ENCODE measurements at regions not wholly inside any gene's neighbourhood (a gene's known extent, or its start where the extent isn't known, plus 50 kb on each side); places are given as distances from the start of the nearest gene placed in this dataset.
A peak's percentile ranks its signal among the peaks of the same experiment; 100 is the strongest.

DNA sequence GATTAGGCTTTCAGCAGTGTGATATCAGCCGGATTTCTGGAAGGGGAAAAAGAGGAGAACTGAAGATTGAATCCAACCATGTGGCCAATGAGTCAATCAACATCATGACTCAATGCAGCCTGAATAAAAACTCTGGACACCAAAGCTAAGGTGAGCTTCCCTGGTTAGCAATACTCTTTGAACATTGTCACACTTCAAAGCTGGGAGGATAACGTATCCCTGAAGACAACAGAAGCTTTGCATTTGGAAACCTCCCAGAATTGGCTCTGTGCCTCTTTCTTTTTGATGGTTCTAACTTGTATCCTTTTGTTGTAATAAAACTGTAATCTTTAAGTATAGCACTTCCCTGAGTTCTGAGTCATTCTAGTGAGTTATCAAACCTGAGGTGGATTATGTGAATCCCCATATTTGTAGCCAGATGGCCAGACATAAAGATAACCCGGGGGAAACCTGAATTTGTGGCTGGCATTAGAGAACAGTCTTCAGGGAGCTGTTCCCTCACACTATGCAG is 284.4 kb downstream of the IPMK start:
- H3K27ac Mint-ChIP-seq = peak overlapping the region; percentile 3
- H3K4me1 Mint-ChIP-seq = peaks cover 3% of the 10 kb centered on the region

DNA sequence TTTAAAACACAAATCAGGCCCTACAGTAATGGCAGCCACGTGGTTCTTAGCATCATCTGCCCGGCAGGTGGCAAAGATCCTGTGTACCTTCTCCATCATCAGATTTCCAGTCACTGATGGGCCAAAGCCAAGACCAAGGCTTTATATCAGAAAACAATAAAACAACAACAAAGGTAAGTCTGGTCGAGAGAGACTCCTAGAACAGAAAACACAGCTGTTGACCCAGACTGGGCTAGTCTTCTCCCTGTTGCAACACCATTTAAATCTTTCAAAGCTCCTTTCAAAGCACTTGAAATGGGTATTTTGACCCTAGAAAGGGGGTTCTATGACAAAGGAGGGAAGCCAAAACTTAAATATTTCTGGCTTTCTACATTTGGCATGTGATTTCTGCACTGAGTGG is 285.6 kb downstream of the IPMK start:
- Mint-ChIP-seq H3K27me3 (ENCODE audit: low read depth) (peaks cover 4% of the 10 kb centered on the region), H3K4me3 (no peak overlapping the region), H3K4me1 (peaks cover 3% of the 10 kb centered on the region), H3K27ac (no peak overlapping the region), H3K36me3 (no peaks in the 10 kb centered on the region), H3K9me3 (peaks cover 9% of the 10 kb centered on the region)
- DNase-seq (ENCODE audit: low spot score in 2 of 2, unreplicated experiment in 2 of 2) = no peak
- TF ChIP-seq, protein P1, sequence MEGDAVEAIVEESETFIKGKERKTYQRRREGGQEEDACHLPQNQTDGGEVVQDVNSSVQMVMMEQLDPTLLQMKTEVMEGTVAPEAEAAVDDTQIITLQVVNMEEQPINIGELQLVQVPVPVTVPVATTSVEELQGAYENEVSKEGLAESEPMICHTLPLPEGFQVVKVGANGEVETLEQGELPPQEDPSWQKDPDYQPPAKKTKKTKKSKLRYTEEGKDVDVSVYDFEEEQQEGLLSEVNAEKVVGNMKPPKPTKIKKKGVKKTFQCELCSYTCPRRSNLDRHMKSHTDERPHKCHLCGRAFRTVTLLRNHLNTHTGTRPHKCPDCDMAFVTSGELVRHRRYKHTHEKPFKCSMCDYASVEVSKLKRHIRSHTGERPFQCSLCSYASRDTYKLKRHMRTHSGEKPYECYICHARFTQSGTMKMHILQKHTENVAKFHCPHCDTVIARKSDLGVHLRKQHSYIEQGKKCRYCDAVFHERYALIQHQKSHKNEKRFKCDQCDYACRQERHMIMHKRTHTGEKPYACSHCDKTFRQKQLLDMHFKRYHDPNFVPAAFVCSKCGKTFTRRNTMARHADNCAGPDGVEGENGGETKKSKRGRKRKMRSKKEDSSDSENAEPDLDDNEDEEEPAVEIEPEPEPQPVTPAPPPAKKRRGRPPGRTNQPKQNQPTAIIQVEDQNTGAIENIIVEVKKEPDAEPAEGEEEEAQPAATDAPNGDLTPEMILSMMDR (IDR thresholded peaks at IDR 0.05; ENCODE audit: unreplicated experiment) = no peak

More for the DNA sequence above, 284.4 kb downstream of the IPMK start:
- Mint-ChIP-seq H3K36me3 (no peaks in the 10 kb centered on the region), H3K4me3 (no peak overlapping the region), H3K27me3 (ENCODE audit: low read depth) (peaks cover 8% of the 10 kb centered on the region), H3K9me3 (no peaks in the 10 kb centered on the region)
- no peak for DNase-seq (ENCODE audit: low spot score in 2 of 2, unreplicated experiment in 2 of 2)
- TF ChIP-seq, protein P1 (IDR thresholded peaks at IDR 0.05; ENCODE audit: unreplicated experiment) = no peak

DNA sequence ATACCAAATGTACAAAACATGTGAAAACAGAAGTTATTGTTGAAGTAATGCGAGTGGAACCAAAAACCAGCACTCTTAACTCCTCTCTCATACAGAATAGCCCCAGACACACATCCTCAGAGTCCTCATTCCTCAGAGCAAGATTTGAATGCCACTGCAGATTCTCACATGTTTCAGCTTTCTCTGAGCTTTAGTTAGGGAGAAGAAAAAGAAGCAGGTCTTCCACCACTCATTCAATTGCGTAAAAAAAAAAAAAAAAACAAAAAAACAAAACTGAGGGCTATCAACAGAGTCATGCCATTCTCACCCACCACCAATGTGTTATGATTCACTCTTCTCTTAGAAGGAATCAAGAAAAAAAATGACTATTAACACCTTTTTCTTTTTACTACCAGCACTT is 287.7 kb downstream of the IPMK start:
- Mint-ChIP-seq H3K4me1 (peaks cover 3% of the 10 kb centered on the region), H3K36me3 (no peaks in the 10 kb centered on the region), H3K9me3 (peaks cover 23% of the 10 kb centered on the region), H3K4me3 (no peak overlapping the region), H3K27ac (no peak overlapping the region), H3K27me3 (ENCODE audit: low read depth) (peaks cover 4% of the 10 kb centered on the region)
- no peak for DNase-seq (ENCODE audit: low spot score in 2 of 2, unreplicated experiment in 2 of 2)
- TF ChIP-seq, protein P1 (IDR thresholded peaks at IDR 0.05; ENCODE audit: unreplicated experiment) = no peak

DNA sequence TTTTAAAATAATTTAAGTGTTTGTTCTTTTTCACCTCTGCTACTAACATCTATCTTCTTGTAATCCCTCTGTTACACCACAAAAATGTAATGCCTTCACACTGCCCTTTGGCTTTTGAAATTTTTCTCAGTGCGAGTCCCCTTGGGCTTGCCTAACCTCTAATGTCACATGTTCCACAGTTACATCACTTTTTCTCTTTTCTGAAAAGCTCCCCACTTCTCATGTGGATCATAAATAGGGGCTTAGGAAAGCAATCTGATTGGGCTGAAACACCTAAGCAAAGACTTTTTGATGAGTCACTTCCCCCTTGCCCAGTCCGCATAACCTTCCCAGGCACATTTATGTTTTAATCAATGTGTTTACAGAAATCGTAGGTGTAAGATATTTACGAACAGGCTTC is 288.2 kb downstream of the IPMK start:
- Mint-ChIP-seq H3K36me3 (no peaks in the 10 kb centered on the region), H3K4me3 (no peak overlapping the region), H3K9me3 (peaks cover 24% of the 10 kb centered on the region), H3K4me1 (peaks cover 3% of the 10 kb centered on the region), H3K27me3 (ENCODE audit: low read depth) (peaks cover 4% of the 10 kb centered on the region), H3K27ac (no peak overlapping the region)
- TF ChIP-seq, protein P1 (IDR thresholded peaks at IDR 0.05; ENCODE audit: unreplicated experiment) = no peak
- DNase-seq (ENCODE audit: low spot score in 2 of 2, unreplicated experiment in 2 of 2) = no peak

DNA sequence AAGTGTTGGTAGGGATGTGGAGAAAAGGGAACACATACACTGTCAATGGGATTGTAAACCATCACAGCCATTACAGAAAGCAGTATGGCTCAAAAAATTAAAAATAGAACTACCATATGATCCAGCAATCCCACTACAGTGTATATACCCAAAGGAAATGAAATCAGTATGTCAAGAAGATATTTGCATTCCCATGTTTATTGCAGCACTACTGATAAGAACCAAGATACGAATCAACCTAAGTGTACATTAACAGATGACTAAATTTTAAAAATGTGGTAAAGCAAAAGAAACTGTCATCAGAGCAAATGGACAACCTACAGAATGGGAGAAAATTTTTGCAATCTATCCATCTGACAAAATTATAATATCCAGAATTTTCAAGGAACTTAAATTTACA is 290.4 kb downstream of the IPMK start:
- no peak for DNase-seq (ENCODE audit: low spot score in 2 of 2, unreplicated experiment in 2 of 2)
- H3K27ac Mint-ChIP-seq = no peak overlapping the region
- peaks cover 2% of the 10 kb centered on the region for H3K36me3 Mint-ChIP-seq
- peaks cover 4% of the 10 kb centered on the region for H3K27me3 Mint-ChIP-seq (ENCODE audit: low read depth)
- no peaks in the 10 kb centered on the region for H3K4me1 Mint-ChIP-seq
- TF ChIP-seq, protein P1 (IDR thresholded peaks at IDR 0.05; ENCODE audit: unreplicated experiment) = no peak
- peaks cover 36% of the 10 kb centered on the region for H3K9me3 Mint-ChIP-seq
- no peak overlapping the region for H3K4me3 Mint-ChIP-seq

DNA sequence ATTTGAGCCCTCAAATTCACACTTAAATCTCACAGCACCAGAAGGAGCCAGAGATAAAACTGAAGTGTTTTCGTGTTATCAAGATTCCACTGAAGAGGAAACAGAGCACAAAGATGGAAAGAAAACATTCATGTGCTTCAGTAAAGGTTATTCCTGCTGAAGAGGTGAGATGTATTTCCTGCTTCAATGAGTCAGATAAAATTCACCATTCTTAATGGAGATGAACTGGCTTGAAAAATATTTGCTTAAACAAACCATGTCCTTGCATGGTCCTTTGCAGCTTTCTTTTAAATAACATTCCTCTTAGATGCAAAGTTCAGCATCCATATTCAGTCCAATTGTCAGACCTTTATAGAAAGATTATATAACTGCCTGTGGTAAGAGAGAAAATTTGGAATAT is 294.2 kb downstream of the IPMK start:
- Mint-ChIP-seq H3K4me3 (no peak overlapping the region), H3K36me3 (peaks cover 2% of the 10 kb centered on the region), H3K9me3 (peaks cover 40% of the 10 kb centered on the region), H3K27me3 (ENCODE audit: low read depth) (no peaks in the 10 kb centered on the region), H3K27ac (no peak overlapping the region), H3K4me1 (no peaks in the 10 kb centered on the region)
- no peak for DNase-seq (ENCODE audit: low spot score in 2 of 2, unreplicated experiment in 2 of 2)
- TF ChIP-seq, protein P1 (IDR thresholded peaks at IDR 0.05; ENCODE audit: unreplicated experiment) = no peak
